ENCODE measurements at regions not wholly inside any gene's neighbourhood (a gene's known extent, or its start where the extent isn't known, plus 50 kb on each side); places are given as distances from the start of the nearest gene placed in this dataset.

- DNase-seq: no peak
These were observed 980.2 kb downstream of the EFNA5 start for GRCh38 chr5:106690585-106690984.

GRCh38 chr5:106680330-106680729, 990.4 kb downstream of the EFNA5 start:
- Histone ChIP-seq H2AFZ (ENCODE audit: low read depth) (peak overlapping the region; percentile 74), H3K9me2 (no peaks in the 10 kb centered on the region), H3K4me1 (ENCODE audit: control insufficient read depth in 1 of 2, insufficient read depth in 2 of 2, low read depth in 1 of 2, low read length in 1 of 2) (no peaks in the 10 kb centered on the region; a peak in 1 of 4 replicates), H3F3A (replicated peaks; ENCODE audit: insufficient read depth) (no peaks in the 10 kb centered on the region), H3K79me2 (ENCODE audit: insufficient read depth) (no peaks in the 10 kb centered on the region), H3K36me3 (replicated peaks in 1 of 2; ENCODE audit: control insufficient read depth in 1 of 2, insufficient read depth in 2 of 2, low read length in 1 of 2) (peaks cover 0 to 4% of the 10 kb centered on the region in 2 experiments), H3K4me2 (no peak overlapping the region), H3K27me3 (ENCODE audit: insufficient read depth) (no peaks in the 10 kb centered on the region), H4K20me1 (ENCODE audit: insufficient read depth) (no peaks in the 10 kb centered on the region), H3K9ac (no peak overlapping the region), H3K27ac (ENCODE audit: low read depth in 2 of 2, low read length in 1 of 2) (no peak overlapping the region), H3K4me3 (ENCODE audit: low read depth in 2 of 2, low read length in 1 of 2) (no peak overlapping the region), H3K9me3 (0 out of 2 replicates have a peak, but pooled peaks cover 4% of the 10 kb centered on the region)
- TF ChIP-seq CTCF (IDR thresholded peaks at IDR 0.05): no peak
- no peak for TF ChIP-seq IRF3 (IDR thresholded peaks at IDR 0.05; ENCODE audit: low read depth, low read length)
- no peak for TF ChIP-seq NFIC (IDR thresholded peaks at IDR 0.05; ENCODE audit: borderline replicate concordance)
- no peak for TF ChIP-seq GATA2 (CRISPR knock-in tag; IDR thresholded peaks at IDR 0.05)
- no peak for TF ChIP-seq SIN3A (IDR thresholded peaks at IDR 0.05; ENCODE audit: borderline replicate concordance, low read depth, low read length)
- POLR2A ChIA-PET: no interaction called here
- WGBS (ENCODE audit: low lambda C conversion rate): 71% methylated on average over 1 of the region's 1 CpG
- DNase-seq: no peak
- CTCF ChIA-PET: no interaction called here

More at GRCh38 chr5:106690585-106690984, 980.2 kb downstream of the EFNA5 start:
- H2AFZ ChIP-seq (ENCODE audit: low read depth): no peak overlapping the region
- H3K36me3 ChIP-seq (replicated peaks in 1 of 2; ENCODE audit: control insufficient read depth in 1 of 2, insufficient read depth in 2 of 2, low read length in 1 of 2): no peaks in the 10 kb centered on the region
- H3K4me2 ChIP-seq: no peak overlapping the region
- no peak overlapping the region for H3K9ac ChIP-seq
- POLR2A ChIA-PET: no interaction called here
- H3K27me3 ChIP-seq (ENCODE audit: insufficient read depth): no peaks in the 10 kb centered on the region
- no peaks in the 10 kb centered on the region for H3K79me2 ChIP-seq (ENCODE audit: insufficient read depth)
- no peaks in the 10 kb centered on the region for H3K9me2 ChIP-seq
- H3K9me3 ChIP-seq: no peaks in the 10 kb centered on the region
- no peak for TF ChIP-seq MXI1 (IDR thresholded peaks at IDR 0.05; ENCODE audit: low read depth, low read length)
- no peak for TF ChIP-seq MAX (IDR thresholded peaks at IDR 0.05; ENCODE audit: low read depth)
- no peak for TF ChIP-seq USF2 (IDR thresholded peaks at IDR 0.05; ENCODE audit: borderline replicate concordance, low read depth, low read length)
- WGBS (ENCODE audit: low lambda C conversion rate): 41% methylated on average over 1 of the region's 1 CpG
- no peaks in the 10 kb centered on the region for H3F3A ChIP-seq (replicated peaks; ENCODE audit: insufficient read depth)
- H3K27ac ChIP-seq (ENCODE audit: low read depth in 2 of 2, low read length in 1 of 2): no peak overlapping the region
- H3K4me3 ChIP-seq (ENCODE audit: low read depth in 2 of 2, low read length in 1 of 2): no peak overlapping the region
- CTCF ChIA-PET: no interaction called here
- H3K4me1 ChIP-seq (ENCODE audit: control insufficient read depth in 1 of 2, insufficient read depth in 2 of 2, low read depth in 1 of 2, low read length in 1 of 2): no peaks in the 10 kb centered on the region
- no peaks in the 10 kb centered on the region for H4K20me1 ChIP-seq (ENCODE audit: insufficient read depth)
